ENCODE measurements at regions not wholly inside any gene's neighbourhood (a gene's known extent, or its start where the extent isn't known, plus 50 kb on each side); places are given as distances from the start of the nearest gene placed in this dataset.

DNA sequence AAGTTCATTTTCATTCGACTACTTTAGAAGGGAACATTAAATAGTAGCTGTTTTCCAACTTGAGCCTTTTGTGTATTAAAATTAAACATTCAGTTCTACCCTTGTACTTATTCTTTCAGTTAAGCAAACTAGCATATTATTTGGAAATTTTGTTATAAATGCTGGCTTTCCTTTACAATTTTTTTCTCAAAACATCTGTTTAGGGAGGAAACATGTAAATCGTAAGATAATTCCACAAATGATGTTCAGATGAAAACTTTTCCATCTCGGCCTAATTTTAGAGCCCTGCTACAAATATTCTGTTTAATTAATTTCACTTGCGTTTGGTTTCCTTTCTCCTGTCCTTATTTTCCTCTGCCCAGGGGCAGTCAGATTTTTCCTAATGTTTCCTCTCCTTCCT is 476.2 kb upstream of the RGMA start:
- H3K4me3 ChIP-seq (ENCODE audit: low read depth, low read length), result no peak overlapping the region
- no peak for DNase-seq (ENCODE audit: low read depth, low spot score)
- in situ Hi-C loops (cut with HindIII; ENCODE audit: low sequenced_read_pairs), result no loop called here
- TF ChIP-seq, protein P1, sequence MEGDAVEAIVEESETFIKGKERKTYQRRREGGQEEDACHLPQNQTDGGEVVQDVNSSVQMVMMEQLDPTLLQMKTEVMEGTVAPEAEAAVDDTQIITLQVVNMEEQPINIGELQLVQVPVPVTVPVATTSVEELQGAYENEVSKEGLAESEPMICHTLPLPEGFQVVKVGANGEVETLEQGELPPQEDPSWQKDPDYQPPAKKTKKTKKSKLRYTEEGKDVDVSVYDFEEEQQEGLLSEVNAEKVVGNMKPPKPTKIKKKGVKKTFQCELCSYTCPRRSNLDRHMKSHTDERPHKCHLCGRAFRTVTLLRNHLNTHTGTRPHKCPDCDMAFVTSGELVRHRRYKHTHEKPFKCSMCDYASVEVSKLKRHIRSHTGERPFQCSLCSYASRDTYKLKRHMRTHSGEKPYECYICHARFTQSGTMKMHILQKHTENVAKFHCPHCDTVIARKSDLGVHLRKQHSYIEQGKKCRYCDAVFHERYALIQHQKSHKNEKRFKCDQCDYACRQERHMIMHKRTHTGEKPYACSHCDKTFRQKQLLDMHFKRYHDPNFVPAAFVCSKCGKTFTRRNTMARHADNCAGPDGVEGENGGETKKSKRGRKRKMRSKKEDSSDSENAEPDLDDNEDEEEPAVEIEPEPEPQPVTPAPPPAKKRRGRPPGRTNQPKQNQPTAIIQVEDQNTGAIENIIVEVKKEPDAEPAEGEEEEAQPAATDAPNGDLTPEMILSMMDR (IDR thresholded peaks at IDR 0.05; ENCODE audit: low read depth, low read length), result no peak

DNA sequence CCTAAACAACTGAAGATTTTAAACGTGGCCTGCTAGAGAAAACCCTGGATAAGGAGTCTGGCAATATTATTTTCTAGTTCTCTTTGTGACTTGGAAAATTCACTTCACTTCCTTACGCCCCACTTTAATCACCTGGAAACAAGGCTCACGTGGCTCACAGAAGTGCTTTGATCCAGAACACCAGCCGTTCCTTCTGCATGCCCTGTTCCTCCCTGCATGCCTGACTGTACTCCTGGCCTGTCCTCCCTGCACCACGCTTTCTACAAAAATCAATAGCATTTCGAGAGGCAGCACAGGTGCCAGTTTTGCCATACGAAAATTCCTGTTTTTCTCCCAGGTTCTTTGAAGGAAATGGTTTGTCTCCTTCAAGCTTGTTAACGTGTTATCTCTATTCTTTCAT is 474.2 kb upstream of the RGMA start:
- TF ChIP-seq, protein P1 (IDR thresholded peaks at IDR 0.05; ENCODE audit: low read depth, low read length), result no peak
- H3K4me3 ChIP-seq (ENCODE audit: low read depth, low read length), result no peak overlapping the region
- DNase-seq (ENCODE audit: low read depth, low spot score), result no peak
- in situ Hi-C loops (cut with HindIII; ENCODE audit: low sequenced_read_pairs), result no loop called here

DNA sequence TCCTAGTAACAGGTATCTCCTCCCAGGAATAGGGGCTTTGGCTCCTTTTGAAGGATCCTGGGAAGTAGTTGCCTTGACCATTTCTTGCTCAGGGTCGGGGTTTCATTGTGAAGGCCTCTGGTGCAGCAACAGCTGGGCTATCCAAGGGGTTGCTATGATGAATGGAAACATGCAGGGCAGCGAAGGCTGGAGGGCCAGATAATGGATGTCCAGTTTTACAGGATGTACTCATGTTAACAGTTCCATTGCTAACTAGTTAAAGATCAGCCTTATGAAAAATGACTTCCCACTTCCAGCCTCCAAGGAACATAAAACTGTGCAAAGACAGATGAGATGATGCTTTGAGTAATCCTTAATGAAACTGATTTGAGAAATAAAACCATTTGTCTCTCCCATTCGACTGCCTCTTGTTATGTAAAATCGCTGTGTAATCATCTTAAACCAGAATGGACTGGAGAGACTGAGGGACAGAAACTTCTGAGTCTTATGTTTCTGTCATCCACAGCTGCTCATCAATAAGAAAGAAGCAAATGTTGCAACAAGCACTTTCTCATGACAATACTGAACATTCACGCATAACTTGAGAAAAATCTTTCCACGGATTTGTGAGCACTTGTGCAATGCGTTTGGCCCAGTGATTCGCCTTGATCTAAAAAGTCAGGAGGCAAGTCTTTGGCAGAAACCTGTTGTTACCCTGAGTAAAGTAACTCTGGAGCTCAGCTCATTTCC is 473.5 kb upstream of the RGMA start:
- no peak for DNase-seq (ENCODE audit: low read depth, low spot score)
- no peak overlapping the region for H3K4me3 ChIP-seq (ENCODE audit: low read depth, low read length)
- TF ChIP-seq, protein P1 (IDR thresholded peaks at IDR 0.05; ENCODE audit: low read depth, low read length), result no peak
- in situ Hi-C loops (cut with HindIII; ENCODE audit: low sequenced_read_pairs), result no loop called here

DNA sequence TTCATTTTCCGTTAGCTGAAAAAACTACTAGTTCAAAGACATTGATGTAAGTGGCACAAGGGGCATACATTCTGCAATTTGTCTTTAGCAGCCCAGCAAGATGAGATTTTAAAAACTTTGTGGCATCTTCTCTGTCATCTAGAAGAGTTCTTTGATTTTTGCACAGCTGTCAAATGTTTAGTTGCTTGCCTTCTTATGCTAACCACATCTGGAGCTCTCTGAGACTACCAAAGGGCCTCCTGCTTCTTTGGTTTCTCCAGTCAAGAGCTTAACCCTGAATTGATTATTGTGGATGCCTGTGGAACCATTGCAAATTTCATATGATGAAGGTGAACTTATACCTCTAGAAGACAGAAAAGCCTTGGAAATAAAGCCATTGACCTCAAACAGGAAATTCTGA is 468.7 kb upstream of the RGMA start:
- H3K4me3 ChIP-seq (ENCODE audit: low read depth, low read length), result no peak overlapping the region
- in situ Hi-C loops (cut with HindIII; ENCODE audit: low sequenced_read_pairs), result no loop called here
- TF ChIP-seq, protein P1 (IDR thresholded peaks at IDR 0.05; ENCODE audit: low read depth, low read length), result no peak
- no peak for DNase-seq (ENCODE audit: low read depth, low spot score)

DNA sequence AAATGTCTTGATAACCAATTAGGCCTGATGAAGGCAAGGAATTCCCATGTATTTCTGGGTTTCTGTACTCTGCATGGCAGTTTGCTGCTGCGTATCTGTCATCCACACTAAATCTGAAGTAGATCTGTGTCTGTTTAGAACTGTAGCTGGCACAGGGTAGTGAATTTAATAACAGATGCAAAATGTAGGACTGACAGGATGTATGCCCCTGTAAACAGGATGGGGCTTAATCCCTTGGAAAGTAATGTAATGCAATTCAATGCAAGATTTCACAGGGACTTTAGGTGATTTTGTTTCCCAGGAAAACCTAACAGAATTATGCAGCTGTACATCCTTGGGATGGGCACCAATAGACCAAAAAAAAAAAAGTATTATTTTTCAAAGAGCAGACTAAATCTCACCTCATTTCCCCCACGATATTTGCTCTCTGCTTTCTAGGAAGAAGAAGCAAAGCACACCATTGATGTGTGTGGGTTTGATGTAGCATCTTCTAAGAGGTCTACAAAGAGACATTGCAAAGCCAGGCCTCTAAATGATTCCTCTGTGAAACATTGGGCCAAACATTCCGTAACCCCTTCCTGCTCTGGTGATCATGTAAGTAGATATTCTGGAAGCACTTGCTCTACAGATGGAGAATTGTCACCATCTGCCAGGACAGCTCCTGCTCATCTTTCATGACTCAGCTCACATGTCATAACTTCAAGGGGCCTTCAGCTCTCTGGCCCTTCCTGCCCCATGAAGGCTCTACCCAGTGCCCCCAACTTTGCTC is 464.3 kb upstream of the RGMA start:
- TF ChIP-seq, protein P1 (IDR thresholded peaks at IDR 0.05; ENCODE audit: low read depth, low read length), result no peak
- no peak for DNase-seq (ENCODE audit: low read depth, low spot score)
- H3K4me3 ChIP-seq (ENCODE audit: low read depth, low read length), result no peak overlapping the region
- in situ Hi-C loops (cut with HindIII; ENCODE audit: low sequenced_read_pairs), result no loop called here

DNA sequence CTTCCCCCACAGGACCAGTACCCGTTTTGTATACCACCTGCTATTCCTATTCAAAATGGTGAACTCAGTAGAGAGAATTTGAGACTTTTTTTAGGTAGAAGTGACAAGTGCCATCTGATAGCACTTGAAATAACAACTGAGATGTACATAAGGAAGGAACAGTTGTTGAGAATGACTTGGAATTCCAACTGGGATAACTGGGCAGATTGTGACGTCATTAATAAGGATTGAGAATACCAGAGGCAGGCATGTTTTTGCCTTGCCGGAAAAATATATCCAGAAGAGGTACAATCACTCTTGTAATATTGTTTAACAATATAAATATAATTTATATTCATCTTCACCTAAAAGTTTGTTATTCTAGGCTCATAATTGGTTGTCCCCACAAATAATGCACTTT is 454.1 kb upstream of the RGMA start:
- TF ChIP-seq, protein P1 (IDR thresholded peaks at IDR 0.05; ENCODE audit: low read depth, low read length), result no peak
- DNase-seq (ENCODE audit: low read depth, low spot score), result no peak
- no peak overlapping the region for H3K4me3 ChIP-seq (ENCODE audit: low read depth, low read length)
- in situ Hi-C loops (cut with HindIII; ENCODE audit: low sequenced_read_pairs), result no loop called here
